ENCODE measurements at regions not wholly inside any gene's neighbourhood (a gene's known extent, or its start where the extent isn't known, plus 50 kb on each side); places are given as distances from the start of the nearest gene placed in this dataset.

DNA sequence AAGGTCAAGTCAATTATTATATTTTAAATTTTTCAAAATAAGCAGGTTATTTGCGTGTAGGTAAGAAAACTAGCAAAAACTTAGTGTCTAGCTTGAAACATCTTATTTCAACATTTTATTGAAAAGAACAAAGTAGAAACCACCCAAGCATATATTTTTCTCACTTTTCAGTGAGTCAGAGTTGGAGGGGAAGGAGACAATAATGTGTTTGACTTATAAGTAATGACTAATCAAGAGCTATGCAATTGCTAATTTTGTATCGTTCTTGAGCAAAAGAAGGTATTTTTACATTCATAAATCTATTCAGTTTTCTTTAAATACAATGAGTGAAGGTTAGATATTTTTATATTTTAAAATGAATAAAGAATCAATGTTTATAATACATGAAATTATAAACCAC lies 54.4 kb upstream of the P2RY1 start:
- Histone ChIP-seq H3K9ac (ENCODE audit: extremely low read depth, insufficient read length, low read length) (no peak overlapping the region), H3K27ac (ENCODE audit: insufficient read length, low read depth, low read length) (no peak overlapping the region), H2AFZ (ENCODE audit: low read length) (no peak overlapping the region), H2BK15ac (ENCODE audit: low read depth, low read length) (no peak overlapping the region), H2BK5ac (ENCODE audit: insufficient read length, low read length) (no peak overlapping the region), H2BK12ac (ENCODE audit: insufficient read length, low read depth, low read length) (no peak overlapping the region), H3K14ac (ENCODE audit: insufficient read depth, low read length) (no peak overlapping the region), H4K91ac (ENCODE audit: insufficient read length, low read depth, low read length) (no peak overlapping the region), H3K79me1 (ENCODE audit: insufficient read depth, low read depth, low read length, poor library complexity, severe bottlenecking) (no peaks in the 10 kb centered on the region), H4K5ac (ENCODE audit: insufficient read length, low read depth, low read length) (no peak overlapping the region), H3K56ac (ENCODE audit: insufficient read length, low read depth, low read length) (no peak overlapping the region), H3K27me3 (ENCODE audit: insufficient read depth, low read length) (no peaks in the 10 kb centered on the region), H2BK20ac (ENCODE audit: low read depth, low read length, poor library complexity, severe bottlenecking) (no peak overlapping the region), H2BK120ac (ENCODE audit: low read depth, low read length, poor library complexity, severe bottlenecking) (no peak overlapping the region), H3K18ac (ENCODE audit: insufficient read length, low read depth, low read length) (no peak overlapping the region), H4K20me1 (ENCODE audit: control insufficient read depth, insufficient read depth, insufficient read length) (no peaks in the 10 kb centered on the region), H3K4me2 (ENCODE audit: insufficient read depth, insufficient read length, low read length) (no peak overlapping the region), H2AK5ac (ENCODE audit: insufficient read length, low read length) (no peak overlapping the region), H3K23me2 (ENCODE audit: insufficient read length, low read depth, low read length, poor library complexity, severe bottlenecking) (no peaks in the 10 kb centered on the region), H4K8ac (replicated peaks; ENCODE audit: insufficient read length, low read depth, low read length) (no peak overlapping the region), H3K4me1 (ENCODE audit: insufficient read depth, low read length) (no peaks in the 10 kb centered on the region; the same call in 1 of the 2 replicates), H3K9me3 (ENCODE audit: control insufficient read depth, low read depth, low read length) (peaks cover 3% of the 10 kb centered on the region), H3T11ph (ENCODE audit: low read length) (no peak overlapping the region), H3K23ac (ENCODE audit: insufficient read length, low read depth, low read length) (no peak overlapping the region), H3K79me2 (ENCODE audit: insufficient read depth, low read length) (no peaks in the 10 kb centered on the region), H3K4ac (ENCODE audit: low read depth, low read length) (no peak overlapping the region)
- TF ChIP-seq, protein P1, sequence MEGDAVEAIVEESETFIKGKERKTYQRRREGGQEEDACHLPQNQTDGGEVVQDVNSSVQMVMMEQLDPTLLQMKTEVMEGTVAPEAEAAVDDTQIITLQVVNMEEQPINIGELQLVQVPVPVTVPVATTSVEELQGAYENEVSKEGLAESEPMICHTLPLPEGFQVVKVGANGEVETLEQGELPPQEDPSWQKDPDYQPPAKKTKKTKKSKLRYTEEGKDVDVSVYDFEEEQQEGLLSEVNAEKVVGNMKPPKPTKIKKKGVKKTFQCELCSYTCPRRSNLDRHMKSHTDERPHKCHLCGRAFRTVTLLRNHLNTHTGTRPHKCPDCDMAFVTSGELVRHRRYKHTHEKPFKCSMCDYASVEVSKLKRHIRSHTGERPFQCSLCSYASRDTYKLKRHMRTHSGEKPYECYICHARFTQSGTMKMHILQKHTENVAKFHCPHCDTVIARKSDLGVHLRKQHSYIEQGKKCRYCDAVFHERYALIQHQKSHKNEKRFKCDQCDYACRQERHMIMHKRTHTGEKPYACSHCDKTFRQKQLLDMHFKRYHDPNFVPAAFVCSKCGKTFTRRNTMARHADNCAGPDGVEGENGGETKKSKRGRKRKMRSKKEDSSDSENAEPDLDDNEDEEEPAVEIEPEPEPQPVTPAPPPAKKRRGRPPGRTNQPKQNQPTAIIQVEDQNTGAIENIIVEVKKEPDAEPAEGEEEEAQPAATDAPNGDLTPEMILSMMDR (conservative IDR thresholded peaks at IDR 0.05): no peak
- peaks cover 2 to 6% of the 10 kb centered on the region in 2 experiments; a peak in 4 of 5 replicates for H3K9me3 Mint-ChIP-seq
- H3K4me1 Mint-ChIP-seq: peaks cover 8 to 9% of the 10 kb centered on the region in 2 experiments; a peak in 2 of 4 replicates
- no peak overlapping the region for H3K4me3 Mint-ChIP-seq
- no CpG with 5 or more reads among the region's 2 CpGs for WGBS (ENCODE audit: extremely low coverage, insufficient read length, low lambda C conversion rate)
- no peak for DNase-seq
- no peak overlapping the region for H3K27ac Mint-ChIP-seq
- H3K27me3 Mint-ChIP-seq (ENCODE audit: low read depth): no peaks in the 10 kb centered on the region
- H3K36me3 Mint-ChIP-seq (ENCODE audit: insufficient read depth in 1 of 3, low read depth in 3 of 3): peaks cover 0 to 14% (median 2%) of the 10 kb centered on the region in 3 experiments; a peak in 3 of 7 replicates

Measured in H9 (cell line).